Cardiac muscle cell (in vitro differentiated cells and primary cell): ENCODE measurements at regions not wholly inside any gene's neighbourhood (a gene's known extent, or its start where the extent isn't known, plus 50 kb on each side); places are given as distances from the start of the nearest gene placed in this dataset.

ENCODE experiments used
- DNase-seq, 2 donors: peaks; one replicate each; pipeline versions ENCODE4 v3.0.0 to v3.0.0-alpha.2; 2010 to 2017; ENCODE audit warnings: low read depth in 1 of 2, low spot score in 1 of 2
- H3K27ac ChIP-seq: fragments of 200-600 bp; sonication (generic); 2 replicates; pipeline ENCODE4 v1.5.1; 2016
- H3K27me3 ChIP-seq: fragments of 200-600 bp; sonication (generic); 2 replicates; pipeline ENCODE4 v1.6.0; 2016; ENCODE audit warnings: control low read depth
- H3K36me3 ChIP-seq: fragments of 200-600 bp; sonication (generic); 2 replicates; pipeline ENCODE4 v1.5.1; 2016; ENCODE audit warnings: control low read depth
- H3K4me1 ChIP-seq: fragments of 200-600 bp; sonication (generic); 2 replicates; pipeline ENCODE4 v1.8.1; 2017; ENCODE audit warnings: low read depth, mild to moderate bottlenecking, mixed run types
- H3K4me3 ChIP-seq: fragments of 200-600 bp; sonication (generic); 2 replicates; pipeline ENCODE4 v1.5.1; 2016; ENCODE audit warnings: mild to moderate bottlenecking
- H3K9me3 ChIP-seq: fragments of 200-600 bp; sonication (generic); 2 replicates; pipeline ENCODE4 v1.5.1; 2017; ENCODE audit warnings: low read depth, mild to moderate bottlenecking, control low read depth
- TF ChIP-seq, protein P1 (sequence below): IDR thresholded peaks from 2 replicates; pipeline ENCODE4 v1.5.1; 2012; ENCODE audit warnings: low read depth, mild to moderate bottlenecking, low read length

DNA sequence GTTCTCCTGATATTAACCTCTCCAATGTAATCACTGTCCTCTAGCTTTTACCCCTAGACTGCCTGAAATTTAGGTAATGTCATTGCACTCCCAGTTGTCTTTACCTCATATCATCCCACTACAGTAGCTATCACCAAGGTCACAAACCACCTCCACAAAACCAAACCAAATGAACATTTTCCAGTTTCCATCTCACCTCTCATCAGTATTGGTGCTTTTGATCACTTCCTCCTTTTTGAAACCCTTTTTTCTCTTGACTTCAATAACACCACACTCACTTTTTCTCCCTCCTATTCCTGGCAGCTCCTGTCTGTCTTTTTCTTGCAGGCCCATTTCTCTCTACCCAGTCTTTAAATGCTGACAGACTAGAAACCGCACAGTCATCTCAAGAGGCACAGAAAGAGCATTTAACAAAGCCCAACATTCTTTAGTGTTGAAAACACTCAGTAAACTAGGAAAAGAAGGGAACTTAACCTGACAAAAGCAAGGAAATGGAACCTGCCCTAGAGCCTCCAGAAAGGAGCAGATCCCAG lies 95.9 kb upstream of the SIX2 start:
- no peaks in the 10 kb centered on the region for H3K9me3 ChIP-seq
- no peaks in the 10 kb centered on the region for H3K27me3 ChIP-seq
- no peak overlapping the region for H3K27ac ChIP-seq
- H3K4me1 ChIP-seq = no peaks in the 10 kb centered on the region
- no peak for DNase-seq
- TF ChIP-seq, protein P1, sequence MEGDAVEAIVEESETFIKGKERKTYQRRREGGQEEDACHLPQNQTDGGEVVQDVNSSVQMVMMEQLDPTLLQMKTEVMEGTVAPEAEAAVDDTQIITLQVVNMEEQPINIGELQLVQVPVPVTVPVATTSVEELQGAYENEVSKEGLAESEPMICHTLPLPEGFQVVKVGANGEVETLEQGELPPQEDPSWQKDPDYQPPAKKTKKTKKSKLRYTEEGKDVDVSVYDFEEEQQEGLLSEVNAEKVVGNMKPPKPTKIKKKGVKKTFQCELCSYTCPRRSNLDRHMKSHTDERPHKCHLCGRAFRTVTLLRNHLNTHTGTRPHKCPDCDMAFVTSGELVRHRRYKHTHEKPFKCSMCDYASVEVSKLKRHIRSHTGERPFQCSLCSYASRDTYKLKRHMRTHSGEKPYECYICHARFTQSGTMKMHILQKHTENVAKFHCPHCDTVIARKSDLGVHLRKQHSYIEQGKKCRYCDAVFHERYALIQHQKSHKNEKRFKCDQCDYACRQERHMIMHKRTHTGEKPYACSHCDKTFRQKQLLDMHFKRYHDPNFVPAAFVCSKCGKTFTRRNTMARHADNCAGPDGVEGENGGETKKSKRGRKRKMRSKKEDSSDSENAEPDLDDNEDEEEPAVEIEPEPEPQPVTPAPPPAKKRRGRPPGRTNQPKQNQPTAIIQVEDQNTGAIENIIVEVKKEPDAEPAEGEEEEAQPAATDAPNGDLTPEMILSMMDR = no peak
- no peak overlapping the region for H3K4me3 ChIP-seq
- H3K36me3 ChIP-seq = no peaks in the 10 kb centered on the region

DNA sequence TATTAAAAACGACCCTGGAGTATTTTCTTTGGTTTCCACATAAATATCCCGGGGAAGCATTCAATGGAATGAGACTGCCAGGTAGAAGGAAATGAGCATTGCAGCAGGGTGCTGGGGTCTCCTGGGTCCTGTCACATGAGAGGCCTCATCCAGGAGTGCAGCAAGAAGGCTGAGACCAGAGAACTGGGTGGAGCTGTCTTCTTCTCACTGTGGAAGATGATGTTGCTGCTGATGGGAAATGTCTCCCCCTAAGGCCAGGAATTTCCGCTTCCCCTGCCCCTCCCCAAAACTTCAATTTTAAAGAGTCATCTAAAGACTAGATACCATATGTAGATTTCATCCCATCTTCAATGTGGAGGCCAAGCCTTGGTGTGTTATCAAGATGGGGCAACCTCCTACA lies 95.2 kb upstream of the SIX2 start:
- Histone ChIP-seq H3K4me3 (no peak overlapping the region), H3K27ac (no peak overlapping the region), H3K4me1 (no peaks in the 10 kb centered on the region), H3K36me3 (no peaks in the 10 kb centered on the region), H3K27me3 (no peaks in the 10 kb centered on the region), H3K9me3 (no peaks in the 10 kb centered on the region)
- TF ChIP-seq, protein P1 = no peak
- no peak for DNase-seq

- Histone ChIP-seq H3K4me1 (no peaks in the 10 kb centered on the region), H3K4me3 (no peak overlapping the region), H3K36me3 (no peaks in the 10 kb centered on the region), H3K27me3 (no peaks in the 10 kb centered on the region), H3K27ac (no peak overlapping the region), H3K9me3 (no peaks in the 10 kb centered on the region)
- TF ChIP-seq, protein P1 = no peak
- no peak for DNase-seq
Observed at GRCh38 chr2:45103351-45104345, 94.4 kb upstream of the SIX2 start.

DNA sequence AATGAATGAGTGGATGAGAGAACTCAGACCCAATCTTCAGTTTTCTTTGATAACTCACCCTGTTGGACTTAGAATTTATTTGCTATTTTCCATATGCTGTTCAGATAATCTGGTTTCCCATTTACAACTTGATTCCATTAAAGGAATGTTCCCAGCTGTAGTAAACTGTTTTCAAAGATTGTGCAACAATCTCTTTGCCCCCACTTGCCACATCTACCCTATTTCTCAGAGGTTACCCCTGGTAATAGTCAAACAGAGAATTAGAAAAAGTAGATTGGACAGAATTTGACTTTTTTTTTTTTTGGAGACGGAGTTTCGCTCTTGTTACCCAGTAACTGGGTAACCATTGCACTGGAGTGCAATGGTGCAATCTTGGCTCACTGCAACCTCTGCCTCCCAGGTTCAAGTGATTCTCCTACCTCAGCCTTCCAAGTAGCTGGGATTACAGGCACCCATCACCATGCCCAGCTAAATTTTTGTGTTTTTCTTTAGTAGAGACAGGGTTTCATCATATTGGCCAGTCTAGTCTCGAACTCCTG lies 93.4 kb upstream of the SIX2 start:
- no peak overlapping the region for H3K27ac ChIP-seq
- H3K4me1 ChIP-seq = no peaks in the 10 kb centered on the region
- no peak for DNase-seq
- no peaks in the 10 kb centered on the region for H3K36me3 ChIP-seq
- H3K9me3 ChIP-seq = no peaks in the 10 kb centered on the region
- no peaks in the 10 kb centered on the region for H3K27me3 ChIP-seq
- H3K4me3 ChIP-seq = no peak overlapping the region
- TF ChIP-seq, protein P1 = no peak

- no peaks in the 10 kb centered on the region for H3K9me3 ChIP-seq
- no peak overlapping the region for H3K27ac ChIP-seq
- H3K36me3 ChIP-seq = no peaks in the 10 kb centered on the region
- H3K27me3 ChIP-seq = no peaks in the 10 kb centered on the region
- TF ChIP-seq, protein P1 = no peak
- no peak overlapping the region for H3K4me3 ChIP-seq
- no peaks in the 10 kb centered on the region for H3K4me1 ChIP-seq
- DNase-seq = no peak
Observed at GRCh38 chr2:45102141-45102540, 92.9 kb upstream of the SIX2 start.
